HTR-8/SVneo (cell line): ENCODE measurements at regions not wholly inside any gene's neighbourhood (a gene's known extent, or its start where the extent isn't known, plus 50 kb on each side); places are given as distances from the start of the nearest gene placed in this dataset.
"Not testable (repeated sequence)": the region's sequence is repeated elsewhere in the genome, so short reads cannot be mapped to it uniquely, and the experiment has no call there.

Source experiments
- DNase-seq: peaks from one replicate; pipeline ENCODE4 v3.0.0; 2011; ENCODE audit warnings: low spot score, mixed read lengths; ENCODE audit not compliant: insufficient read length
- FAIRE-seq: peaks from 2 replicates; lab custom pipeline; 2011; peaks lifted over from hg19 to GRCh38; lab: Jason Lieb, UNC

DNA sequence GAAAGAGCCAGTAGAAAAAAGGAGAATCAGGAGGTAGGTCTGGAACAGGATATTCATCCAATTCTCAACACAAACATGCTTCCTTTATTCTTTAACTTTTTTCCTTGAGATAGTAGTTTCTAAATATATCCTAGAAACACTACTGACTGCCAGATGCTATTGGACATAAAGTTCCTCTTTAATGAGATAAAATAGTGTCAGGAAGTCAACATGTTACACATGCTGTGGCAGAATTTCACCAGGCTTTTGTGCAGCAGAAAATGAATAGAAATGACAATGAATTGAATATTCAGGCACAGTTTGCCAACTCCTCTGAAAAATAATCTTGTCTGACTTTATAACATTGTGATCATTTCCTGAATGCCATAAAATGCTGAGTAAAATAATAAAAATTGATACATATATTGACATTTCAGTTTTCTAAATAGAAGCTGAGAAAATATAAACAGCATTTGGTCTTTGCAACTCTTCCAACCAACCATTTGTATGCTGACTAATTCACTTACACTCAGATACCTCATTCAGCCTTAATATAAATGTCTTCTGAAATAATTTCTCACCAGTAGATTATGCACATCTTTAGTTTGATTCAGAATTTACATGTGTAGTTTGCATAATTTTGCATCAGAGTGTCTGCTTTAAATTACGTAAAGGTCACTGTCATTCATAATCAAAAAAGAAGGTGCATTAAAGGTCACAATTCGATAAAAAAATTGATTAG lies 486.1 kb upstream of the ADGRL2 start:
- no peak for FAIRE-seq
- DNase-seq: no peak

DNA sequence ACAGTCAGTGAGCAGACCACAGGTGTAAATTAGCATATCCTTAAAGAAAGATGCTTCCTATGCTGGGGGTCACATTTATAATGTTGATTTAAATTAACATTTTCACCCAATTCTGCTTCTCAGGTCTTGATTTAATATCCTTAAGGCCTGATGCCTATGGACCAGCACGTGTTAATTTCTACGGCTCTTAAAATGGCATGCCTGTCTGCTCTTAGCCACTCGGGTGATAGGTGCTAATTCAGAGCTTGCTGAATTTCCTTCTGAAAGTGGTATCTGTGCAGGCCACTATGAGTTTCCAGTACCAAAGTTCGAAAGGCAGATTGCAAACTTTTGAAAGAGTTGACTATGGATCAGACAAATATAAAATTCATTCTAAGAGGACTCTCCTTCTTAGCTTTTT lies 487.4 kb upstream of the ADGRL2 start:
- no peak for FAIRE-seq
- no peak for DNase-seq

DNA sequence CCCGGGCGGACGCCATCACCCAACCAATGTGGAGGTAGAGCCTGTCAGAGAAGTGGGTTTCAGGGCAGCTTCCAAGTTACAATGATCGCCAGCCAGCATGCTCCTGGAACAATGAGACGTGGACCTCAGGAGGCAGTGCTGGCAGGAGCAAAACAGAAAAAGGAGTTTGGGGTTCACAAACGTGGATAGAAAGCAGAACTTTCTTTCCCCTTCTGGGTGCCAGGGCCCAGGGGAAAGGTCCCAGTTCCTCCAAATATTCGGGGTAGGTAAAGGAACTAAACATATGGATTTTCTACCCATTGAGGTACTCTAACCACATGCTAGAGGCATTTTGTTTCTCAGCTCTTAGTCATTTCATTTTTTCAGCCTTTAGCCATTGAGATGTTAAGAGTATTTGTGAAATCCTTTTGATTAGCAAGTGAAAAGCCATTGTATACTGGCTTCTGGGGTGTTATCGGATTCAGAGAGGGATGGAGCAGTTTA lies 488.4 kb upstream of the ADGRL2 start:
- FAIRE-seq: no peak
- no peak for DNase-seq

DNA sequence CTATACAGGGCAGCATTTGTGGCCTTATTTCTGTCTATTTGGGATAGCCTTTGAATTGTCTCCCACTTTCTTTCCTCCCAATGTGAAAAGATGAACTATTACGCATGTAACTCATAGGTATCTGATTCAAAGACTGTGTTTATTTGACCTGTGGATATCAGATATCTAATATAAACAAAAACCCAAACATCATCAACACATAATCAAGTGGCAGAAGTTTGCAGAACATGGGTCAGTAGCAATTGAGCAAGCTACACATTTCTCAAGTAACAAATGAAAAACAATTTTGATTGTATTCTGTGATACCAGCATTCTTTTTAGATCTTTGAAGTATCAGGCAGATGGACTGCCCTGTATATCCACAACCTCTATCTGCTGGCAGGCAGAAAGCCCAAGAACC lies 490.5 kb upstream of the ADGRL2 start:
- no peak for DNase-seq
- FAIRE-seq: no peak

DNA sequence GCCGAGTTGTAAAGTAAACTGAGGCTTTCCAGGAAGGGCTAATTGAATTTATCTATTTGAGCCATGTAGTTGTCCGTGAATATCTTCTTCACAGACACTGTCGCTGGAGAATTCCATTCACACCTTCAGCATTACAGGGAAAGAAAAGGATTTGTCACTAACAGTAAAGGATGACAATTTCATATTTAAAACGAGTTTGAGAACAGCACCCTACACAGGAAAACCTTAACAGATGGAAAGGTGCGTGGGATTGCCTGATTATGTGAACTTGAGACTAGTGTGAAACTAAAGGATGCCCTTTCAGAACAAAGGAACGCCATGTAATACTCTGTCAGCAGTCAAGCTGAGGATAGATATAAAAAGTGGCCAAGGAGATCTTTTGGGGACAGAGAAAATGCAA lies 492.5 kb upstream of the ADGRL2 start:
- no peak for DNase-seq
- no peak for FAIRE-seq

DNA sequence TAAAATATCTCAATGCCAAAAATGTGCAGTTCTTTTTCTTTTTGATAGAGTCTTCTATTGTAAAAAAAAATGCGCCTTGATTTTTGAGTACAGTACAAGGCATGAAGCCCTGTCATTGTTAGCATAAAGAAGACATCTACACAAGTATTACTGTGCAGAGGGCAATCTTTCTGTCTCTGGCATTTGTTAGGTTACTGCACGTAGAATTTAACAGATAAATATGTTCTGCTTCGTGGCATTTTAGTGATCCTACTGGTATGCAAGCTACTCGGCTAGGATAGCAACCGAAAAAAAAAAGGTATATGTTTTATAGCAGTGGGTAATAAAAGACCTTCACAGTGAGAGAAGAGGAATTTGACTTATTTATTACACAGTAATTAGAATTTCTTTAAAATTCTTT lies 492.9 kb upstream of the ADGRL2 start:
- DNase-seq (no peak), FAIRE-seq (no peak)

DNA sequence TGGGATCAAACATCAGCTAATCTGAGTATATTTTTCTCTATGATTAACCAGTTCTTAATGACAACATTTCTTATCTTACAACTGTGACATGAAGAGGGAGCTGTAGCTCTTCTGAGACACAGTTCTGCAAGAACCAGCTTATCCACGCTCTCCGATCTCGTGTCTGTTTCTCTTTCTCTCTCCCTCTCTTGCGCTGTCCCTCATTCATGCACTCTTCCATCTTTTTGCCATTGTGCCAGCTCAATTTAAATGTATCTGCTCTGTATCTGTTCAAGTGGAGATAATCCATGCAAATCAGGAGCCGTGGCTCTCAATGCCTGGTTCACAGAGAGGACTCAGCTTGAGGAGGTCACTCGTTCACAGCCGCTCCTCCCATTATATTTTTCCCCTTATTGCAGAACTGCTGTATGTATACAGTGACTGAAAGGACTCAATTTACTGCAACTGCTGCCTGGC lies 494.7 kb upstream of the ADGRL2 start:
- DNase-seq: peak; percentile 5
- no peak for FAIRE-seq

DNA sequence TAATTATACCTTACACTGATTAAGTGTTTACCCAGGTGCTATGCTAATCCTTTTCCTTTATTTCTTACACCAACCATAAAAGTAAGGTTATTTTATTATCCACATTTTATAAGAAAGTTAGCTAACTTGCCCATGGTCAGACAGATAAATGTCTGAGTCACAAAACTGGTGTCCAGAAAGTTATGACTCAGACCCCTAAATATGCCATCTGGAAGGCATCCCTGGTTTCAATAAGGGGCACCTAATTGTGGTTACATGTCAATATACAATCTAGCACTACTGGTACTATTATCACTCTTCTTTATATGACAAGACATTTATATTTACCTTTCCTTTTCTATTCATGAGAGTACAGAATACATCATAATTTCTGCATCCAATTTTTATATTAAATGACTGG lies 496.5 kb upstream of the ADGRL2 start:
- FAIRE-seq: no peak
- DNase-seq: peak; percentile 48

DNA sequence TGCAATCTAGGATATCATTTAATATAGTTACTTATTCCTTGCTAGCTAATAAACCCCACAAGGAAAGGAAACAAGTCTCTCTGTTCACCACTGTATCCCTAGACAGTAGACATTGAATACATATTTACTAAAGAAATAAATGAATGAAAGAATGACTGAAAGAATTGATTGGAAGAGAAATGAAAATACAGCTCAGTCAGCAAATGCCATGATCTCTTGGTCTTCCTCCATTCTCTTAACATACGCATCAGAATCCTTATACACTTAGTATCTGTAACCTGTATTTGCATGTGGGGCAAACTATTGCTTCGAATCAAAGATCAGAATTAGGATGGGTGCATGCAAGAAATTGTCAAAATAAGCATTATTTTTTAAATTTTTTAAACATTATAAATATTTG lies 500.8 kb upstream of the ADGRL2 start:
- DNase-seq: no peak
- FAIRE-seq: no peak

DNA sequence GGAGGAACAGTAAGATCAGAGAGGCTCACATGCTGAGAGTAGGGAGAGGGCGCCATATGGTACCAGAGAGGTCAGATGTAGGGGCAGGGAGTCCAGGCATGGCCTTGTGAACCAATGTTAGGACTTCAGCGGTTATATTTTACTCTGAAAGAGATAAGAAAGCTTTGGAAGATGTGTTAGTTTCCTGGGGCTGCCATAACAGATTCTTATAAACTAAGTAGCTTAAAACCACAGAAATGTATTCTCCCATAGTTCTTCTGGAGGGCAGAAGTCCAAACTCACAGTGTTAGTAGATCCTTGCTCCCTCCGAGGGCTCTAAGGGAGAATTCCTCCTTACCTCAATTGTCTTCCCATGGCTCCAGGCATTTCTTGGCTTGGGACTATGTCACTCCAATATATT lies 502.5 kb upstream of the ADGRL2 start:
- FAIRE-seq (no peak), DNase-seq (no peak)

DNA sequence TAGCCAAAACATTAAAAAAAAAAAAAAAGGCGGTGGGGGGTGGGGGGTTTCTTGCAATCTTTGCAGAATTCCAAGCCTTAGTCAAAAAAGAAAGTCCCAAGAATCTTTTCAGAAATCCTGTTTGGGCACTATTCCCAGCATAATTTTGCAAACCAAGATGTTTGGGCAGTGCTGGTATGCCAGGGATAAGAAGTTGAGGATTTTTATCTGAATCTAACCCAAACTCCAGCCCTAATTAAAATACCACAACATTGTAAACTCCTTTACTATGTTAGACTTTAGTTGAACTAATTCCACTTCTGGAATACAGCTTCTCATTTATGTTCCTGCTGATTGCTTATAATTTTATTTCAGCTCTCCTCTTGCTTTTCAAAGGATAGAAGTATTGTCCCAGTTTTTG lies 504.1 kb upstream of the ADGRL2 start:
- no peak for DNase-seq
- FAIRE-seq: no peak

DNA sequence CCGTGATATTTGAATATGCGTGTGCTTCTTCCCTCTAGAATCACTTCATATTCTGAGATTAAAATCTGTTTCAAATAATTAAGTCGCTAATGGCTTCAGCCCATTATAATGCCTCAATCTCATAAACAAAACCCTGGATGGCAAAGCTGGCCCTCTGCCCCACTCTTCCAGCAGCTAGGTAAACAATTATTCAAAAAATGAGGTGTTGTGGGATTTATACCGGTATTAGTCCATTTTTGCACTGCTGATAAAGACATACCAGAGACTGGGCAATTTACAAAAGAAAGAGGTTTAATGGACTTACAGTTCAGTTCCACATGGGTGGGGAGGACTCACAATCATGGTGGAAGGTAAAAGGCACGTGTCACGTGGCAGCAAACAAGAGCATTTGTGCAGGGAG lies 510.4 kb upstream of the ADGRL2 start:
- no peak for DNase-seq
- FAIRE-seq: no peak

DNA sequence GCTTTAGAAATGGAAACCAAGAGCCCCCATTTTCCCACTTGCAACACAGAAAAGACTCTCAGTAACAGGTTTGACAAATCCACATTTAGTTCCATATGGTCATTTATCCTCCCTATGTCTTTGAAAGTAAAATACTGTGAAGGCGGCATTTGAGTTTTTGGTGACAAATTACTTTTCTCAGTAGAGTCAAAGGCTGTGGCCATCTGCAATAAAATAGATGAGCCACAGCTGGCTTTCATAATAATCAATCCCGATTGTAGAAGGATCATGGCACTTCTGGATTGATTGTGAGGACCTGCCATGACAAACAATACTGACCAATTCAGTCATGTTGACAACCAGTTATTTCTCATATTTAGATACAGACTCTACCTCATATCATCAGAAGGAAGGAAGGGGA lies 512.0 kb upstream of the ADGRL2 start:
- DNase-seq (no peak), FAIRE-seq (no peak)

DNA sequence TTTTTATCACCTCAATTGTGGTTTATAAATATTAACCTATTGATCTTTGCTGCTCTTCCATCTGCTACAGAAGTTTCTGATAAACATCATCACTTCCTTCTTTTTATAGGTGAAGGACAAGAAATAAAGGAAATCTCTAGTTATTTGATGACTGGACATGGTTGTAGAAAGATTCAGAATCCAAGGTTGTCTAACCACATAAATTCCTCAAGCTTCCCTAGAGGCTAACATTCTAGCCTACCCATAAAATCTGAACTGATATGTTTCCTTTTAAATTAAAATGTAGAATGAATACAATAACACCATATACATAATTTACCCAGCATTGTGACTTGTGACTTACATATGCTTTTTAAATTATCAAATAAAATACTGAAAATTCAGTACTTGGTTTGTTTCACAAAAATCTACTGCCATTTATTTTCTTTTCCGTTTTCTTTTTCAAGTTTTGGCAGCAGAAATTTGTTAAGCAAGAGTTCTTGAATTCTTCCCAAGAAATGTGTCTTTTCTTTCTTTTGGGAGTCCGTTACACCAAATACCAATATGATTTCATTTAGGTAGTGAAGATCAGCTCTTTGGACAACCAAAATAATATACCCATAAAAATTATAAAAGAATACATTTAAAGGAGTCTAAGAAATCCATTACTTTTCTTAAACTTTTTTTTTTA lies 513.2 kb upstream of the ADGRL2 start:
- DNase-seq (no peak), FAIRE-seq (no peak)

DNA sequence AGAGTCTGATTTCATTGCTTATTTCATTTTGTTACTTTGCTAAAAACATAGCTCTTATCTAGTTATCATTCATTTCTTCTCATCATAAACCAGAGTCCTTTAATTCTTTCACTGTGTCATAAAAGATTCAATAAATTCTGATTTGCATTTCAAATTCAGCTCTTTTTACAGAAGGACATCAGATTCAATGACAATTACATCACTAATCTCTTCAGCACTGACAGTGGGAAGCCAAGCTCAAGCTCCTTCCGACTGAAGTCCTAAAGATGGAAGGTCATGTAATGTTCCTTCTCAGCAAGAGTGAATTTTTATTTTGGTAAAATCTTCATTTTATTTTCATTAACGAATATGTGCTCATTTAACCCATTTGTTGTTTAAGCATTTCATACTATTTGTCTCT lies 530.7 kb upstream of the ADGRL2 start:
- FAIRE-seq: no peak

DNA sequence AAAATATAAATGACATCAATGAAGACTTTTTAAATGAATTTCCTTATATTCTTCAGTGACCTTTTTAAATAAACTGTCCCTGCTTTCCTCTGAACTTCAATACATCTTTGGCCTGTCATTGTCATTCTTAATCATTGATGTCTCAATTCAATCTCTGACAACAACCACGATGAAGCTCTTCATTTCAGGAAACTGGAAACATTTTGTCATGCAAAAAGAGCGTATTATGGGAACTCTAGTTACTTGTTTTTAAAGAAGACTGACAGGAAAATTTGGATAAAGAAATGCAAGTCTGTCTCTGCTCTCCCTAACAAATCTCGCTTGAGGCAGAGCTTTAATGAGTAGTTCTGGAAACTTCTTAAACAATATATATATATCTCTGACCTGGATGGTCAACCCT lies 535.8 kb upstream of the ADGRL2 start:
- no peak for DNase-seq
- no peak for FAIRE-seq

More for the DNA sequence above, 530.7 kb upstream of the ADGRL2 start:
- no peak for DNase-seq

DNA sequence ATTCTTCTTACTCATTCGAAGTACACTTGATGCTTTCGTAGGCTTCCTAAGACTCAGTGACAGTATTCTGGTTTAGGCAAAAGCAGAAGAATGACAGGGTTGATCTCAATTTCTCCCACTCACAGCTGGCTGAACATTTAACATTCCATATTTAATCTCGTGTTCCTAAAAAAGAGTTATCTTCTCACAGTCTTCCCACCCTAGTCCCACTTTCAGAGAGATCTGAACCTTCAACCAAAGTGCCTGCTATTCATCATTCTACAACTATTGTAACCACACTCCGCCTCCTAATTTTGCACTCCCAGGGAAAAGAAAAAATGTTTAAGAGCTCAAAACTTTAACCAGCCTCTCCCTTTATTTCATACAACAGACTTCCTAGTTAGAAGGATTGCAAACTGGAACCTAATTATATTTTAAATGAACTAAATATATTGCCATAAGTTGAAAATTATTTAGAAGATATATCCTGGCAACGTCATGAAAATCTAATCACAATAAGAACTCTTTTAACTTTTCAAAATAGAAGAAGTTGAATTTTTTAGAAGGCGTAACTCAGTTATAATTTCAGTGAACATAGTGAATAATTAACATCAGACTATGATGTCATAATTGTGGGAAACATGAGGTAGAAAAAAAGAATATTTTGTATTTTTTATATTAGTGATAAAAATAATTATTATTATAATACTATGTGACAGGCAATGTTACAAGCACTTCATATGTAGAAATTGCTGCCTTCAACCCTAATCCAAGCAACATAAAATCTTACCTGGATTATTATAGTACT lies 540.9 kb upstream of the ADGRL2 start:
- DNase-seq (no peak), FAIRE-seq (no peak)

DNA sequence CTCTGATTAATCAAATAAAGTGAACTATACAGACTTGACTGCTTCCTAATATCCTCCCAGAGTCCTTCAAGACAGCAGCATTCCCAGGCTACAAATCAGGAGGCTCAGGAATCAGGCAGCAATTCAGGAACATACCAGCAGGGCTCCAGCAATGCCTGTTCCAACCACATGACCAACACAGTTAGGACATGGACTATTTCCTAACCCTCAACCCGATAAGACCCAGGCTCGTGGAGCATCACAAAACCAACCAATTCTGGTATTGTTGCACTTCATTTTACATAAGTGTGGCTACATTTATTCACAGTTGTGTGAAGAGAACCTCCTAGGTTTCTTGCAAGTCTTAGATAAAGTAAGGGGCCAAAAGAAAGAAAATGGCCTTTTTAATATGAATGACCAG lies 546.2 kb upstream of the ADGRL2 start:
- FAIRE-seq (no peak), DNase-seq (no peak)

DNA sequence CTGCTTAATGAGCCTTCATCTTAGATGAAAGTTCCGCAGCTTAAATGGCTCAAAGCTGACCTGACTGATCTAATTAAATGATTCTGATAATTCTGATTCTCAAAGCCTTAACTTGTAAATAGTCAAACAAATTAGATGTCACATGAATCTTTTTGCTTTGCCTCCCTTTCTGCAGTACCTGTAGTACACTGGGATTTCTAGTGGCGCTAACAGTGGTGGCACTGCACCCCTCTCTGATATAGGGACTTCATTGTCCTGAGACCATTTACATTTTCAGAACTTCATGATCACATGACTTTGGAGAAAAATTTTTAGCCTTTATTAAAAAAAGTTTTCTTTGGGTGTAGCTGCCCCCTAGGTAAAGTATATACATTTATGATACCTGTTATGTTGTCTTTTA lies 546.7 kb upstream of the ADGRL2 start:
- DNase-seq (no peak), FAIRE-seq (no peak)

DNA sequence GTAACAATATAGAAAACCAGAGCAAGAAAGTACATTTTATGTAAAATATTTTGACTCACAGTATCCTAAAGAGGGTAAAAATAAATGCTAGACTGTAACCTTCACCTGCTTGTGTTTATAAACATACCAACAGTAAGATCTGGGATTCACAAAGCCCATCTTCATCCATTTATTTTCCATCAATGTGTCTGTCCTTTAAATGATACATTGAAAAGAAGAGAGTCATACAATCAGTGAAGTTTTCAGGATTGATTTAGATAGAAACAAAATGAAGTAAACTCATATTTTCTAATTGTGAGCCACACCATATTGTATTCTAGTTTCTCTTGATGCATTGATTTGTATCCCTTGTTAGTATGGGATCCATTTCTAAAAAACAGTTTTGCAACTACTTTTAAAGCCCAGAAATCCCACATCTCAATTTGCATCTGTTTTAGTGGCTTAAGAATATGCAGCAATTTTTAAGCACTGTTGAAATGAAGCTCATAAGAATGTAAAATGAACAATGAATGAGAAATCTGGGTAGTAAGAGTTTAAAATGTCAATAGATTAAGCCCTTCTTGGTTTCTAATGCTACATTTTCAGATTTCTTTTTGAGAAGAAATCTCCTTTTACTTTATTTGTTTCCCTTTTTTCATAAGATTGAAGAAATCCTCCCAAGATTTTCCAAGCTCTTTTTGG lies 548.1 kb upstream of the ADGRL2 start:
- FAIRE-seq (no peak), DNase-seq (no peak)

DNA sequence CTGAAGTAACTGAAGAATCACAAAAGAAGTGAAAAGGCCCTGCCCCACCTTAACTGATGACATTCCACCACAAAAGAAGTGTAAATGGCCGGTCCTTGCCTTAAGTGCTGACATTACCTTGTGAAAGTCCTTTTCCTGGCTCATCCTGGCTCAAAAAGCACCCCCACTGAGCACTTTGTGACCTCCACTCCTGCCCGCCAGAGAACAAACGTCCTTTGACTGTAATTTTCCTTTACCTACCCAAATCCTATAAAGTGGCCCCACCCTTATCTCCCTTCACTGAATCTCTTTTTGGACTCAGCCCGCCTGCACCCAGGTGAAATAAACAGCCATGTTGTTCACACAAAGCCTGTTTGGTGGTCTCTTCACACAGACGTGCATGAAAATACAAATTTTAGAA lies 549.9 kb upstream of the ADGRL2 start:
- FAIRE-seq, DNase-seq: not testable (repeated sequence)
